Activated effector memory CD4-positive, alpha-beta T cell treated with Interleukin-2 at 50 U/mL for 16 hours (primary cell): ENCODE measurements at regions not wholly inside any gene's neighbourhood (a gene's known extent, or its start where the extent isn't known, plus 50 kb on each side); places are given as distances from the start of the nearest gene placed in this dataset.
"Not testable (repeated sequence)": the region's sequence is repeated elsewhere in the genome, so short reads cannot be mapped to it uniquely, and the experiment has no call there.

Source experiments
- DNase-seq: peaks from one replicate; pipeline ENCODE4 v3.0.0-alpha.2; 2020

DNA sequence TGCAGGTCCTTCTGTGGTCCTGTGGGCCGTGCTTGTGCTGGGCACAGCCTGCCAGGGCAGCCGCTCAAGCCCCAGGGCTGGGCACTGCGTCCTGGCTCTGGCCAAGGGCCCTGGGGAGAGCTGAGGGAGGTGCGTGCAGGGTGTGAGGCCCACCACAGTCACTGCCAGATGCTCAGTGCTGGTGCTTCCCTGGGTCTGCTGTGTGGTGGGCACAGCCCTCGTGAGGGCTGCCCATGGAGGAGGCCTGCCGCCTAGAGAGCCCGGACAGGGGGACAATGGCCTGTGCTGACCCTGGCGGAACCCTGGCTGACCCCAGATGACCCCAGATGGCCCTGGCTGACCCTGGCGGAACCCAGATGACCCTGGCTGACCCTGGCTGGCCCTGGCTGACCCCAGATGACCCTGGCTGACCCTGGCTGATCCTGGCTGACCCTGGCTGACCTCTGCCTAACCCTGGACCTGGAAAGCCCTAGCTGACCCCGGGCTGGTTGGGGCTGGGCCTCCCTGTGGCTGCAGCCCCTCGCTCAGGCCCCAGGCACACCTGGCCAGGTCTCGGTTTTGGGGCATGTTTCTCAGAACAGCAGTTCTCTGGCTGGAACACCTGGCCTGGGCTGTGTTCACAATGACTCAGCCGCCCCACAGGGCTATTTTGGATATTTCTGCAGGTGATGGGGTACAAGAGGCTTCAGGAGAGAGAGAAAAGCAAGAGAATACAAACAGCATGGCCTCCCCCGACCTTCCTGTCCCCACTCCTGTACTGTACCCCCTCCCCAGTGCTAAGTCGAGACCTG is 55.4 kb downstream of the TMEM121 start:
- DNase-seq = no peak

DNA sequence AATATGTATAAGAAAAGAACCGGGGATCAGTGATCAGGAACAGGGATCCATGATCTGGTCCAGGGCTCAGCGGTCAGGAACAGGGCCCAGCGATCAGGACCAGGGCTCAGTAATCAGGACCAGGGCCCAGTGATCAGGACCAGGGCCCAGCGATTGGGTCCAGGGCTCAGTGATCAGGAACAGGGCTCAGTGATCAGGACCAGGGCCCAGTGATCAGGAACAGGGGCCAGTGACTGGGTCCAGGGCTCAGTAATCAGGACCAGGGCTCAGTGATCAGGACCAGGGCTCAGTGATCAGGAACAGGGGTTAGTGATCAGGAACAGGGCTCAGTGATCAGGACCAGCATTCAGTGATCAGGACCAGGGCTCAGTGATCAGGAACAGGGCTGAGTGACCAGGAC is 56.3 kb downstream of the TMEM121 start:
- no peak for DNase-seq

DNA sequence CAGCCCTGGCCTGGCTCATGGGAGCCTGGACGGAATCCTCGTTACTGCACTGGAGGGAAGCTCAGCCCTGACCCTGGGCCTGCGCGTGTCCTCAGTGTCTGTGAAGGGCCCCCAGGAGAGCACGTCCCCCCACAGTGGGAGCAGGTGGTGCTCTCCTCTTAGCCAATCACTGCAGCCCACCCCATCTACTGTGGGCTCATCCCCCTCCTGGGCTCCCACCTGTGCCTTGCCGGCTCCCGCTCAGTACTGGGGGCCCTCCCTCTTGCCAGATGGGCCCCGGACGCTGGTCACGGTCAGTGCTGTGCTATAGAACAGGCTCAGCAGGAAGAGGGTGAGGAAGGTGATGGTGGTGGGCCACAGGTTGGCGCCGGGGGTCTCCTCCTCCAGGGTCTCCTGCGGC is 57.5 kb downstream of the TMEM121 start:
- DNase-seq = not testable (repeated sequence)

DNA sequence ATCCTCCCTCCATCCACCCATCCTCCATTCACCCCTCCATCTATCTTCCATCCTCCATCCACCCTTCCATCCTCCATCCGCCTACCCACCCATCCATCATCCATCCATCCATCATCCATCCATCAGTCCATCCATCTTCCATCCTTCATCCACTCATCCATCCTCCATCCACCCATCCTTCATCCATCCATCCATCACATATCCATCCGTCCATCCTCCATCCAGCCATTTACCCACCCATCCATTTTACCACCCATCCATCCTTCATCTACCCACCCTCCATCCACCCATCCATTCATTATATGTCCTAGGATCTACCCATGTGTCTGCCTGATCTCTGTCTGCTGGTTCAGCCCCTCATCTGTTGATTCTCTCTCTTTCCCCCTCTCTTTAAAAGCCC is 58.9 kb downstream of the TMEM121 start:
- not testable (repeated sequence) for DNase-seq

DNA sequence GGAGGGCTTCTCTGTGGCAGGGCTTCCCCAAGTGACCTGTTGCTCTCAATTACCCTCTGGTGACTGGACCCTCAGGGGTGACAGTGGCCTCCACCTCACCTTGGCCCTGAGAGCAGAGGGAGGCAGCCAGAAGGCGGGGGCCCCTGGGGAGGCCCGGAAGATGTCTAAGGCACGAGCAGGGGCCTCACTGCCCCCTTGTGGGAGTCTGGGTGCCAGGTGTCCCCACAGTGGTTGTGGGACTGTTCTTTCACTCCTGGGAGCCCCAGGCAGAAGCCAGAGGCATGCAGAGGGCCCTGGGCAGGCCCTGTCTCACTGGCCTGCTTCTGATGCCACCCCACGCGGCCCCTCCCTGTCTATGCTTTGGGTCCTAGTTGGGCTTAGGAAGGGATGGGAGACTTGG is 59.3 kb downstream of the TMEM121 start:
- DNase-seq = not testable (repeated sequence)

DNA sequence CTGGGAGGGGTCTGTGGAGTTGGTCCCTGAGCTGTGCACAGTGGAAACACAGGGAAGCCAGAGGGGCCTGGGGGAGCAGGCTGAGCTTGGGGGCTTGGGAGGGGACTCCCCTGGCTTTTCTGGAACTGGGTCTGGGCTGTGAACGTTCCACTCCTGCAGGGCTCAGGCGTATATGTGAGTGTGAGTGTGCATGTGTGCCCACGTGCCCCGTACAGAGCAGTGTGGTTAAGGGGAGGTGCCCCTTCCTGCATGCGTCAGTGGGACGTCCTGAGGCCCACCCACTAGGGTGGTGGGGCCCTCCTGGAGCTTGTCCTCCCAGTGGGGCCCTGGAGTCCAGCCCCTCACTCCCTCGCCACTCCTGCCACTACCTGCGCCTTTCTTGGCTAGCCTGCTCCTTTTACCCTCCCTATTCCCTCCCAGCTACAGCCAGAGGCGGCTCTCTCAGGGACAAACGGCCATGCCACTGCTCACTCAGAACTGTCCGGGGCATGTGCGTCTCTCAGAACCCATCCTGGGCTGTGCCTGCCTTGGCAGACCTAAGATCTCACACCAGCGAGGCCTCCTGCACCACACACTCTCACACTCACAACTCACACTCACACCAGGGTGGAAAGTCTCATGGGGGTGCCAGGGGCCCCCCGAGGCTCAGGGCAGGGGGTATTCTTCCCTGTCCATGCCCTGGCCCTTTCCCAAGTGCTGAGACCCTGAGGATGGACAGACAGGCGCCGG is 59.9 kb downstream of the TMEM121 start:
- DNase-seq = not testable (repeated sequence)

DNA sequence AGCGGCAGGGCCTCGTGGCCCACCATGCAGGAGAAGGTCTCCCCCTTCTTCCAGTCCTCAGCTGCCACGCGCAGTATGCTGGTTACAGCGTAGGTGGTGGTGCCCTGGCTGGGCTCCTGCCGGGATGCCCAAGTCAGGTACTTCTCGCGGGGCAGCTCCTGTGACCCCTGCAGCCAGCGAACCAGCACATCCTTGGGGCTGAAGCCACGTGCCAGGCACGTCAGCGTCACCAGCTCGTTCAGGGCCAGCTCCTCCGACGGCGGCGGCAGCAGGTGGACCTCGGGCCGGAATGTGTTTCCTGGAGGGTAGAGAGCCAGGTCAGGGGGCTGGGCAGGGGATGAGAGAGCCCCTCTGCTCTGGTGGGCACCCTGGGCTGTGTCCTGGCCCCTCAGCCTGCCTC is 60.7 kb downstream of the TMEM121 start:
- DNase-seq = not testable (repeated sequence)

DNA sequence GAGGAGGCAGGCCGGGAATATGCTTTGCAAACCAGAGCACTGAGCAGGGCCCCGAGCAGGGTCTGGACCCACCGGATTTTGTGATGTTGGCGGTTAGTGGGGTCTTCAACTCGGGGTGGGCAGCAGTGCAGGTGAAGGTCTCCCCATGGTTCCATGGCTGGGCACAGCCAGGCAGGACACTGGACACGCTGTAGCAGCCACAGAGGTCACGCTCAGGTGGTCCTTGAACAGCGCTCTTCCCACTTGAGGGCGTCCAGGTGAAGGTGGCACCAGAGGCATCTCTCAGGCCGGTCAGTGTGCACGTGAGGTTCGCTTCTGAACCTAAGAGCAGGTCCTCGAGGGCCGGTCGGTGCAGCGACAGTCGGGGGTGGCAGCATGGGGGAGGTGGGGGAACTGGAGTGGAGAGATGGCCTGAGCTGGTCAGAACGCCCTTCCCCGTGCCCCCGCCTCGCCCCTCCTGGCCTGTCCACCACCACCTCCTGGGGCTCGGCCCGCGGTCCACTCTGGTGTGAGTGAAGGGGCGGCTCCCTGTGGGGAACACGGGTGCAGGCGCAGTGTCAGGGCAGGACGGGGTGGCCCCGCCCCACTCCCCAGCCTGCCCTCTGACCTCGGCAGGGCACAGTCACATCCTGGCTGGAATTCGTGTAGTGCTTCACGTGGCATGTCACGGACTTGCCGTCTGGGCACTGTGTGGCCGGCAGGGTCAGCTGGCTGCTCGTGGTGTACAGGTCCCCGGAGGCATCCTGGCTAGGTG is 61.3 kb downstream of the TMEM121 start:
- DNase-seq = not testable (repeated sequence)

DNA sequence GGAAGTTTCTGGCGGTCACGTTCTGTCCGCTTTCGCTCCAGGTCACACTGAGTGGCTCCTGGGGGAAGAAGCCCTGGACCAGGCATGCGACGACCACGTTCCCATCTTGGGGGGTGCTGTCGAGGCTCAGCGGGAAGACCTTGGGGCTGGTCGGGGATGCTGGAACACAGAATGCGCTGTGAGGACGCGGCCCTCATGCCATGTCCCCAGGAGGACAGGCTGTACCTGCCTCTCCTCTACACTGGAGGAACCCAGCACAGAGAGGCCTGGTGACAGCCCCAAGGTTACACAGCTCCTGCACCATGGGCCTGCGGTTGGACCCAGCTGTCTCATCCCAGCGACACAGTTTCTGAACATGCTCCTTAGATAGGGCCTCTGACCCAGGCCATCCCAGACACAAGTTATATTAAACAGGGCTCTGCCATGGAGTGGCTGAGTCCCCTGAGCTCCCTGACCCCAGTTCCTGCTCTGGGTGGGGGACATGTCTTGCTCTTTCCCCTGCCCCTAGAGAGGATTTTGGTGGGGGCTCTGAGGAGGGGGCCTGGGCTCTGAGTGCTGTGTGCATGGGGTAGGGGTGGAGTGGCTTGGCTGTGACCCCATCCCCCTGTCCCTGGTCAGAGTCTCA is 62.0 kb downstream of the TMEM121 start:
- no peak for DNase-seq

DNA sequence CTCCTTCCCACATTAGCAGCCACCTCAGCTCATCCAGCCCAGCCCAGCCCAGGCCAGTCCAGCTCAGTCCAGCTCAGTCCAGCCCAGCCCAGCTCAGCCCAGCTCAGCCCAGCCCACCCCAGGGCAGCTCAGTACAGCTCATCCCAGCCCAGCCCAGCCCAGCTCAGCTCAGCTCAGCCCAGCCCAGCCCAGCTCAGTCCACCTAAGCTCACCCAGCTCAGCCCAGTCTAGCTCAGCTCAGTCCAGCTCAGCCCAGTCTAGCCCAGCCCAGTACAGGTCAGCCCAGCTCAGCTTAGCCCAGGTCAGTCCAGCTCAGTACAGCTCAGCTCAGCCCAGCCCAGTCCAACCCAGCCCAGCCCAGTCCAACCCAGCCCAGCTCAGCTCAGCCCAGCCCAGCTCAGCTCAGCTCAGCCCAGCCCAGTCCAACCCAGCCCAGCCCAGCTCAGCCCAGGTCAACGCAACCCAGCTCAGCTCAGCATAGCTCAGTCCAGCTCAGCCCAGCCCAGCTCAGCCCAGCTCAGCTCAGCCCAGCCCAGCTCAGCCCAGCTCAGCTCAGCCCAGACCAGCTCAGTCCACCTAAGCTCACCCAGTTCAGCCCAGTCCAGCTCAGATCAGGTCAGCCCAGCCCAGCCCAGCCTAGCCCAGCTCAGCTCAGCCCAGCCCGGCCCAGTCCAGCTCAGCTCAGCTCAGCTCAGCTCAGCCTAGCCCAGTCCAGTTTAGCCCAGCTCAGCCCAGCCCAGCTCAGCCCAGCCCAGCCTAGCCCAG is 63.0 kb downstream of the TMEM121 start:
- no peak for DNase-seq

DNA sequence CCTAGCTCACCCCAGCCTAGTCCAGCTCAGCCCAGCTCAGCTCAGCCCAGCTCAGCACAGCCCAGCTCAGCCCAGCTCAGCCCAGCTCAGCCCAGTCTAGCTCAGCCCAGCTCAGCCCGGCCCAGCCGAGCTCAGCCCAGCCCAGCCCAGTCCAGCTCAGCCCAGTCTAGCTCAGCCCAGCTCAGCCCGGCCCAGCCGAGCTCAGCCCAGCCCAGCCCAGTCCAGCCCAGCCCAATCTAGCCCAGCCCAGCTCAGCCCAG is 63.5 kb downstream of the TMEM121 start:
- DNase-seq = not testable (repeated sequence)

DNA sequence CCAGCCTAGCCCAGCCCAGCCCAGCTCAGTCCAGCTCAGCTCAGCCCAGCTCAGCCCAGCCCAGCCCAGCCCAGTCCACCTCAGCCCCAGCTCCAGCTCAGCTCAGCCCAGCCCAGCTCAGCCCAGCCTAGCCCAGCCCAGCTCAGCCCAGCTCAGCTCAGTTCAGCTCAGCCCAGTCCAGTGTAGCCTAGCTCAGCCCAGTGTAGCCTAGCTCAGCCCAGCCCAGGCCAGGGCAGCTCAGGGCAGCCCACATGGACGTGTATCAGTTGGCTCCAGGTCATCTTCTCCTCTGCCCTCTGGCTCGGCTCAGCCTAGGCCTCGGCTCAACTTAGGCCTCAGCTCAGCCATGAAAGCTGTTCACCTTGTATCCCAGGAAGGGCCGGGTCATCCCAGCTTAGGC is 64.7 kb downstream of the TMEM121 start:
- no peak for DNase-seq

DNA sequence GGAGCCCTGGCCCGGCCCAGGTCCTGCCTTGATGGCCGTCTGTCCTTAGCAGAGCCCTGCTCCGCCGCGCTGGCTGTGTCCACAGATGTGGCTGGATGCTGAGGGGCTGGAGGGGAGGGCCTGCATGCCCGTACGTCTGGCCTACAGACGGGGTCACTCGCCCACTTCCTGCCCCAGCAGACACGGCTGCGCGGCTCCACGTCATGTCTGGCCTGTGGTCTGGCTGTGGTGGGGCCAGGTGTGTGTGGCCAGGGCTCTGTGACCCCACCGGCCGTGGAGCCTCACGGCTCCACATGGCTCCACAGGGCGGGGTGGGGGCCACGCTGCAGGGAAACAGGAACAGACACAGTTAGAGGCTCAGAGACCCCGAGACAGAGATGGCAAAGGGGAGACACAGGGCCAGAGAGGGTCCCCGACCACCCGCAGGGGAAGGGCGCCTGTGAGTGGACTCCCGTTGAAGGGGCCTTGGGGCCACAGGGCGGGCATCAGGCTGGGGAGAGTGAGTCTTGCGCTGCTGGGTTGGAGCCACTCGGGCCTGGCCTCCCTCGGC is 65.5 kb downstream of the TMEM121 start:
- not testable (repeated sequence) for DNase-seq

DNA sequence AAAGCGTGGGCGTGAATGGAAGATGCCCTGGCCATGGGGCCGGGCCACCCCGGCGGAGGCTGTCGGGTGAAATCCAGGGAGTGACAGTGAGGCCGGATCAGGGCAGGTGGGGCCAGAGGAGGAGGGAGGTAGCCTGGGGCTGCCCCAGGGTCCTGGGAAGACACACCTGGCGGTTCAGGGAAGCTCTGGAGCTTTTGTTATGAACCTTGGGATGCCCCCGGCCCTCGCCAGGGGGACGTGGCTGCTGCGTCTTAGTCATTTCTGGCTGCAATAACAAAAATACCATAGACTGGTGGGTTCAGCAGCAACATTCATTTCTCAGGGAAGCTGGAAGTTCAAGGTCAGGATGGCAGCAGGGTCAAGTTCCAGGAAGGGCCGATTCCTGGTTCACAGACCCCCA is 66.3 kb downstream of the TMEM121 start:
- not testable (repeated sequence) for DNase-seq

DNA sequence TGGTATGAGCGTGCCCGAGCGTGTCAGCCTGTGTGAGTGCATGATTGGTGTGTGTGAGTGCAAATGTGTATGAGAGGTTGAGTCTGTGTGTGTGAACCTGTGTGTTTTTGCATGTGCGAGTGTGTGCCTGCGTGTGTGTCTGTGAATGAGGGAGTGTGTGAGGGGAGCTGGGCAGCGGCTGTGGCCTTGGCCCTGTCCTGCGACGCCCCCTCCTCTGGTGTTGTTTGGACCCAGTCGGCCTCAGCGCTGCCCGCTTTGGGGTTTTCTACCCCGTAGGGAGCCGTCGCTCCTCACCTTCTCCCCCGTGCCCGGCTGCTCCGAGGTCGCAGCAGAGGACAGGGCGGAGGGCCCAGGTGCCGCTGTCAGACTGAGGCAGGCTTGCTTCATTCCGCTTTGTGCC is 69.0 kb downstream of the TMEM121 start:
- DNase-seq = not testable (repeated sequence)

DNA sequence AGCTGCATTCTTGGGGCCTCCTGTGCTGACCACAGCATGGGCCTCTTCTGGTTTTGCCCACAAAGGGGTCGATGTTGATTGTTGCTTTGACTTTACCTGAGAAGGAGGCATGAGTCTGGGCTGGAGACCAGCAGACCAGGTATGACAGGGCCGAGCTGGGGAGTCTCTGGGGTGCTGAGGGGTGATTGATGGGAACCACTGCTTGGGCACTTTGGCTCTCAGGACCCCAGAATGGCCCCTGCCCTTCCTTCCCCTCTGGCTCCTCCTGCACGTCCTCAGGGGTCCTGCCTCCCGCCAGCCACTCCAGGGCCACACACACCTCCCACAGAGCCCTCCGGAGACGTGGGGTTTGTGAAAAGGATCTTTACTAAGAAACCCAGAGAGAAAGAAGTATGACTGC is 70.0 kb downstream of the TMEM121 start:
- not testable (repeated sequence) for DNase-seq

DNA sequence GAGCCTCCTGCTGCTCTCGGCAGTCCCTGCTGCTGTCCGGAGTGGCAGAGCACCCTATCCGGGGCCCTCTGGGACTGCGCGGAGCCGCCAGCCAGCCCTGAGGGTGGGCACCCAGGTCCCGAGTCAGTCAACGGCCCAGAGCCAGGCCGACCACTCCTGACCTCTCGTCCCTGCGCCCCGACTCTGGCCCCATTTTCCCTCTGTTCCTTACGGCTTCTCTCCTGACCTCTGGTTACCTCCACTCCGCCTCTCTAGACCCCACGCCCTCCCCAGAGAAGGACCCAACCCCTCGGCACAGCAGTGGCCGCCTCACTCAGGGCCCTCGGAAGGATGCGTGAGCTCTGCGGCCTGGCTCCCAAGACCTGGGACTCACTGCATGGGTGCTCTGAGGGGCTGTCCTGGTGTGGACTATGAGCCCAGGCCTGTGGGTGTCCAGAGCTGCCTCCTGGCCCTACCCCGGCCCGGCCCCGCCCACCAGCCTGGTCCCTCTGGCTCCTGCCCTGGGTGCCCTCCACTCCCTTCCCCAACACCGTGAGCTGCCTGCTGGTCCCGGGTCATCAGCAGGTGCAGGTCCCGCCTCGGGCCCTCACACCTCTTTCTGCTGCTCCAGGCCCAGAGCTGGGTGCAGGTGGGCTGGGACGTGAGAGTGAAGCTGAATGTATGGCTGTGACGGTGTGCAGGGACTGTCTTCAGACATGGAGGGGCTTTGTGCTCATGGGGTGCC is 71.8 kb downstream of the TMEM121 start:
- not testable (repeated sequence) for DNase-seq

DNA sequence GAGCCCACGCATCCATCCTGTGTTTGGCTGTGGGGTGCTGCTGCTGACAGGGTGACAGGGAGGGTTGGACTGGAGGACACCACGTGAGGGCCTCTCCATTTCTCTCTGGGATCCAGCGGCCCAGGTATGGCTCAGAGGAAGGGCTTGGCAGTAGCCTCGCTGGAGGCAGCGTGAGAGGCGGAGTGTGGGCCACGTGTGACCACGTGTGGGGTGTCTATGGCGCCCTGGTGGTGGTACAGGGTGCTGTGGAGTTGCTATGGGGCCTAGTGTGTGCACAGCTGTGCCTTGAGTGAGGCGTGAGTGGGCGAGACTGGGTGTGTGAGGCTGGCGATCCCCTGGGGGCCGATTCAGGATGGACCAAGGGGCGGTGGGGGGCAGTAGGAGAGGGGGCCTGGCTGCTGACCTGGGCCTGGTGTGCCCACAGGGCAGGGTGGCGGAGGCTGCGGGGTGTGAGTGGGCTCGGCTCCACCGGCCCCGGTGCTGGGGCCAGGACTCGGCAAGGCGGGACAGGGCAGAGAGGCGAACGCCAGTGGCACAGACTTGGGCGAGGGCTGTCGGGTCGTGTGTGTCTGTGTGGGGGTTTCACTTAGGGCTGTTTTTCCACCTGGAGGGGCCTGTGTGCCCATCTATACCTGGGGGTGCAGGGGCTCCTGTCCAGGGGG is 72.7 kb downstream of the TMEM121 start:
- not testable (repeated sequence) for DNase-seq

DNA sequence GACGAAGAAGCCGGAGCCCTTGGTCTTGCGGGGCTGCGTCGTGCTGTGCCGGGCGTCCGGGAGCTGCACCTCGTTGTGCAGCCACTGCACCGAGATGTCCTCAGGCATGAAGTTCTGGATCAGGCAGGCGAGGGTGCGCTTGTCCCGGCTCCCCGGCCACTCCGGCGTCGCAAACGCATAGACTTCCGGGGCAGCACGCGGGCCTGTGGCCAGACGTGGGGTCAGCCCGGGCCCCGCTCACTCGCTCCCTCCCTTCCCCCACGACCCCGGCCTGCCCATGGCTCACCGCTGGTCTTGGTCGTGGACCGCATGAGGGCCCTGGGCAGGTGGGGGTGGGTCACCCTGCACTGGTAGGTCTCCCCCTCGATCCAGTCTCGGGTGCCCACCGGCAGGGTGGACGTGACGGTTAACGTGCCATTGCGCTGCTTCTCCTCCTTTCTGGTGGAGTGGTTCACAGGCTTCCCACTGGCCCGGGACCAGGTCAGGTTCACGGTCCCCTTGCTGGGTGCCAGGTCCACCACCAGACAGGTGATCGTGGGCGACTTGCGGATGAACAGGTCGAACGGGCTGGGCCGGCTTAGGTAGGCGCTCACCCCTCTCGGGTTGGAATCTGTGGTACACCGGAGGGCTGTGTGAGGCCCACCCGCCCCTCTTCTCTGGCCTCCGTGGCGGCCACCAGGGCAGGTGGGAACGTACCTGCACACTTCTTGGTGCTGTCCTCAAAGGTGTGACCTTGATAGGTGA is 74.0 kb downstream of the TMEM121 start:
- DNase-seq = not testable (repeated sequence)

DNA sequence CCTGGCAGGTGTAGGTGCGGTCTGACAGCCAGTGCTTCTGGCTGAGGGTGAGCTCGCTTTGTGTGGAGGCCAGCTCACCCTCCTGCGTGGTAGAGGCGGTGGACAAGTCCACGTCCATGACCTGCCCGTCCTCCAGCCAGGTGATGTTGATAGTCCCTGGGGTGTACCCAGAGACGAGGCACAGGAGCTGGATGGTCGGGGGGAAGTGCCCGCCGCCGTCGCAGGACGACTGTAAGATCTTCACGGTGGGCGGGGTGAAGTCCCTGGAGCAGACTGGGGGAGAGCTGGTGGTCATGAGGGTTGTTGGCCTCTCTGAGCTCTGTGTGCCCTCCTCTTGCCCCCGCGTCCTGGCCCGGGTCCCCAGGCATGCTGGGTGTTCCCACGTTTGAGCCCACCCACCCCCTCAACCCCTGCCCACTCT is 74.6 kb downstream of the TMEM121 start:
- DNase-seq = no peak
